HTR-8/SVneo (cell line): ENCODE measurements at regions not wholly inside any gene's neighbourhood (a gene's known extent, or its start where the extent isn't known, plus 50 kb on each side); places are given as distances from the start of the nearest gene placed in this dataset.

Source experiments
- DNase-seq: peaks from one replicate; pipeline ENCODE4 v3.0.0; 2011; ENCODE audit warnings: low spot score, mixed read lengths; ENCODE audit not compliant: insufficient read length
- FAIRE-seq: peaks from 2 replicates; lab custom pipeline; 2011; peaks lifted over from hg19 to GRCh38; lab: Jason Lieb, UNC

DNA sequence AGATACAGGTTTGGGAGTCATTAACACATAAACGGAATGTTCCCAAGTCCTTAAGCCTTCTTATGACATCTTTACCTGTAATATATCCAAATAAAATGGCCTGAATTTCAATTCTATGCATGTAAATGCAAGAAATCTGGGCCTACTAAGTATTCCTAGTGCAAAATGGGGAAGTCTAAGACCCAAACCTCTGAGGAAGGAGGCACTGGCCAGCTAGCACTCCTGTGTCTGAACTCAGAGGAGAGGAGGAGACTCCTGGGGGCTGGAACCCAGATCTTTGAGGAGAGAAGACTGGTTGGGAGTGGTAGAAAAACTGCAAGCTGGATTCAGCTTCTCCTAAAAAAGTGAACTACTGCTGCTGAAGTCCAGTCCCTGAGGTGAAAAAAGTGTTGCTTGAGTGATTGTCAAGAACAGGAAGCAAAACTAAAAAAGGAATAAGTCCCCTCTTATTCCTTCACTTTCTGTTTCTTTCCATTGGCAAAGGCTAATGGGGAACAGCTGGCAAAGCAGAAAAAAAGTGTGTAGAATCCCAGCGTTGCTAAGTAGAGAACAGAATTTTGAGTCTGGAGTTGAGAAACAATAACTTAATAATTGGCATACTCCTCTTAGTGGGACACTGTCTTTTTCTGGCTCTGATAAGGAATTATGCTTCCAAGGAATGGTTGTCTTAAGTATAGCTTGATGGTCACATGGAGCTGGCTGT lies 54.8 kb upstream of the ATP2C1 start:
- DNase-seq, result no peak
- FAIRE-seq, result no peak

DNA sequence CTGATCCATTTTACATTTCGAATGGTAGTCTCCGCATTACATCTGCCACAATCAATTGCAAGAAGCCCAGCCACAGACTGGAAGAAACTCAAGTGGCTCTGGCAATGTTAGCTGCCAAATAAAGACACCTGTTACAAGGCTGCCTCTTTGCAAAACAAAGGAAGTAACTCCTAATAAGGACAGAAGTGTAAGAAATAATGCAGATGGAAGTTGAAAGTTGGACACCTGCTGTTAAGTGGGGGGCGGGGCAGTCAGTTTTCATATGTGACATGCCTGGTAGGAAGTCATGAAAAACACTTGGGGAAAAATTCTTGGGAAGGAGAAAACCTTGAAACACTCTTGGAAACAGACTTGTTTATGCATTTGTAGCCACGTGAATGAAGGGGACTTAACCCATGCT lies 54.1 kb upstream of the ATP2C1 start:
- DNase-seq, result no peak

DNA sequence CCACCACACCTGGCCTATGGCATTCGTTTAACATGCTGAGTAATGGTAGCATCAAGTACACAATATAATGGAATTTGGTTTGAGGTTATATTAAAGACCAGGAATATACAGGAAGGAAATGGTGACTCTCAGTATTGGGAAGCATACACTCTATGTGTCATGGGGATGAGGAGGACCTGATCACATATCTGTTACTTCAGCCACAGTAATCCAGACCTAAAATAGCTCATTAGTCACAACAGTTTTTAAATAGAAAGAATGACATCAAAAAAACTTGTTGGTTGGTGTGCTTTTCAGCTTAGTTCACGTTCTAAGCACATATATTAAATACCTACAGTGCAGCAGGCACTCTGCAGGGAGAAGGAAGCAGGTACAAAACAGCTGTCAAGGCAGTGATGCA lies 52.5 kb upstream of the ATP2C1 start:
- DNase-seq, result no peak
- no peak for FAIRE-seq

More for the DNA sequence above, 54.1 kb upstream of the ATP2C1 start:
- FAIRE-seq, result no peak

DNA sequence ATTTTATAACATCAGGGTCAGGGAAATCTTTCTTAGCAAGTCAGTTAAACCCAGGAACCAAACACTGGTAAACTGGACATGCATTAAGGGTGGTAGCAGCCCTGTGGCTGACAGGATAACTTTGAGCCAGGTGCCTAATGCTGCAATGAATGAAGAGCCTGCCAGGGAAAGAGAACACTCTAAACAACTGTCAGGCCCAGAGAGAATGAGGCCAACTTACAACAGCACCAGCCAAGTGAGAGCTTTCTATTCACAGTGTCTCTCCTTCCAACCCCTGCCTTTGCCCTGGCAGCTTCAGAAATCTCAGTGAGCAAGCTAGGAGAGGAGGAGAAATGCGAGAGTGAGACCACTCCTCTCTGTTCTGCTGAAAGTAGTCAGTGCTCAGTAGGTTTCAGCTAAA lies 50.4 kb upstream of the ATP2C1 start:
- DNase-seq (no peak), FAIRE-seq (no peak)
